Neural crest cell (in vitro differentiated cells): ENCODE measurements at regions not wholly inside any gene's neighbourhood (a gene's known extent, or its start where the extent isn't known, plus 50 kb on each side); places are given as distances from the start of the nearest gene placed in this dataset.

ENCODE experiments used
- DNase-seq: peaks from one replicate; pipeline ENCODE4 v3.0.0; 2021; ENCODE audit warnings: low read depth, mixed read lengths, low spot score
- H3K27ac Mint-ChIP-seq: one replicate; pipeline ENCODE4 v1.8.0; 2021; ENCODE audit warnings: mild to moderate bottlenecking, mixed read lengths; ENCODE audit not compliant: unreplicated experiment
- H3K27me3 Mint-ChIP-seq: 2 replicates; pipeline ENCODE4 v1.8.0; 2021; ENCODE audit warnings: low read depth, mild to moderate bottlenecking, mixed read lengths
- H3K36me3 Mint-ChIP-seq: 2 replicates; pipeline ENCODE4 v1.8.0; 2021; ENCODE audit warnings: low read depth, mild to moderate bottlenecking, mixed read lengths
- H3K4me1 Mint-ChIP-seq: 2 replicates; pipeline ENCODE4 v1.8.0; 2021; ENCODE audit warnings: mixed read lengths
- H3K4me3 Mint-ChIP-seq: one replicate; pipeline ENCODE4 v1.8.0; 2021; ENCODE audit warnings: mild to moderate bottlenecking, mixed read lengths
- H3K9me3 Mint-ChIP-seq: 2 replicates; pipeline ENCODE4 v1.8.0; 2021; ENCODE audit warnings: mixed read lengths
- CTCF ChIP-seq: fragments of 200-600 bp; sonication (generic); conservative IDR thresholded peaks from 2 replicates; pipeline ENCODE4 v1.5.0; 2021; ENCODE audit warnings: antibody characterized with exemption, mild to moderate bottlenecking

GRCh38 chr4:23327120-23327519 is 562.7 kb downstream of the PPARGC1A start:
- Mint-ChIP-seq H3K27ac (no peak overlapping the region), H3K9me3 (peaks cover 9% of the 10 kb centered on the region), H3K27me3 (no peaks in the 10 kb centered on the region), H3K36me3 (peaks cover 3% of the 10 kb centered on the region), H3K4me3 (no peak overlapping the region), H3K4me1 (peaks cover 47% of the 10 kb centered on the region)
- TF ChIP-seq CTCF = no peak
- no peak for DNase-seq

- H3K27ac Mint-ChIP-seq = peak overlapping the region; percentile 65
- peaks cover 57% of the 10 kb centered on the region for H3K4me1 Mint-ChIP-seq
- H3K27me3 Mint-ChIP-seq = no peaks in the 10 kb centered on the region
- H3K4me3 Mint-ChIP-seq = no peak overlapping the region
- H3K36me3 Mint-ChIP-seq = peaks cover 3% of the 10 kb centered on the region
- DNase-seq = no peak
- no peak for TF ChIP-seq CTCF
- H3K9me3 Mint-ChIP-seq = peaks cover 9% of the 10 kb centered on the region
Observed at GRCh38 chr4:23324021-23324690, 565.7 kb downstream of the PPARGC1A start.

GRCh38 chr4:23323436-23323835 is 566.4 kb downstream of the PPARGC1A start:
- TF ChIP-seq CTCF = no peak
- DNase-seq = no peak

GRCh38 chr4:23322732-23323131 is 567.1 kb downstream of the PPARGC1A start:
- H3K27ac Mint-ChIP-seq = no peak overlapping the region
- H3K4me1 Mint-ChIP-seq = peaks cover 54% of the 10 kb centered on the region
- H3K4me3 Mint-ChIP-seq = no peak overlapping the region
- peaks cover 3% of the 10 kb centered on the region for H3K36me3 Mint-ChIP-seq
- peaks cover 9% of the 10 kb centered on the region for H3K9me3 Mint-ChIP-seq
- TF ChIP-seq CTCF = no peak
- DNase-seq = no peak
- H3K27me3 Mint-ChIP-seq = no peaks in the 10 kb centered on the region

More at GRCh38 chr4:23323436-23323835, 566.4 kb downstream of the PPARGC1A start:
- peaks cover 3% of the 10 kb centered on the region for H3K36me3 Mint-ChIP-seq
- peaks cover 9% of the 10 kb centered on the region for H3K9me3 Mint-ChIP-seq
- no peak overlapping the region for H3K4me3 Mint-ChIP-seq
- no peak overlapping the region for H3K27ac Mint-ChIP-seq
- peaks cover 57% of the 10 kb centered on the region for H3K4me1 Mint-ChIP-seq
- no peaks in the 10 kb centered on the region for H3K27me3 Mint-ChIP-seq

- Mint-ChIP-seq H3K4me1 (peaks cover 41% of the 10 kb centered on the region), H3K27ac (no peak overlapping the region)
Observed at GRCh38 chr4:23320931-23321587, 568.8 kb downstream of the PPARGC1A start.

More at GRCh38 chr4:23320931-23321587, 568.8 kb downstream of the PPARGC1A start:
- Mint-ChIP-seq H3K36me3 (peaks cover 1% of the 10 kb centered on the region), H3K27me3 (no peaks in the 10 kb centered on the region), H3K4me3 (no peak overlapping the region), H3K9me3 (peaks cover 3% of the 10 kb centered on the region)
- TF ChIP-seq CTCF = no peak
- no peak for DNase-seq
